Activated CD4-positive, alpha-beta T cell treated with anti-CD3 and anti-CD28 coated beads, Interleukin-2, amount 50 U/mL, for 24 hours (primary cell): ENCODE measurements at regions not wholly inside any gene's neighbourhood (a gene's known extent, or its start where the extent isn't known, plus 50 kb on each side); places are given as distances from the start of the nearest gene placed in this dataset.
A peak's percentile ranks its signal among the peaks of the same experiment; 100 is the strongest.
"Not testable (repeated sequence)": the region's sequence is repeated elsewhere in the genome, so short reads cannot be mapped to it uniquely, and the experiment has no call there.

ENCODE experiments used
- DNase-seq, 2 donors: peaks; one replicate each; pipeline ENCODE4 v3.0.0-alpha.2; 2020; ENCODE audit warnings: low read depth in 1 of 2, low spot score in 1 of 2

- no peak for DNase-seq
These were observed 83.3 kb upstream of the MED13L start for GRCh38 chr12:116360579-116361413.

DNA sequence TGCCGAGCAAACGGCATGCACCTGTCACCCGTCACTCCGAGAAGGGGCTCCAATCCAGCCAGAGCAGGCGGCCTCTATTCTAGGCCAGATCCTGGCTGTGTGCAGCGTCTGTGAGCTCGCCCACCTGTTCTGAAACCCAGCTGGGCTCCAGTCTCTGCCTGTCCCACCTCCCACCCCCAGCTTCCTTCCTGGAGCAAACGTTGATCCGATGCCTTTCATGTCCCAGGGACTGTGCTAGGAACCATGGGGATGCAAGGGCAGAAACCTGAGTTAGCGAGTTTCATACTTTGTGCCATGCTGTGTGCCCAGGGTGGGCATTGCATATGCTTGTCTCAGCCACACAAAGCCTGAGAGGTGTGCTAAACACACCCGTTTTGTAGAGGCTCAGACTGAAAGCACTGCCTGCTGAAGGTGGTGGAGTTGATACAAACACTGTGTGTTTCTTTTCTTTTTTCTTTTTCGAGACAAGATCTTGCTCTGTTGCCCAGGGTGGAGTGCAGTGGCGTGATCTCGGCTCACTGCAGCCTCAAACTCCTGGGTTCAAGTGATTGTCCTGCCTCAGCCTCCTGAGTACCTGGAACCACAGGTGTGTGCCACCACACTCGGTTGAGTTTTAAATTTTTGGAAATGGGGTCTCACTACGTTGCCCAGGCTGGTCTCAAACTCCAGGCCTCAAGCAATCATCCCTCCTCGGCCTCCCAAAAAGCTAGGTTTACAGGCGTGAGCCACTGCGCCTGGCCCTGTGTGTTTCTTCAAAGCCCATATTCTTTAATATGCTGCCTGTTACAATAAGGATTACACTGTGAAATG lies 84.1 kb upstream of the MED13L start:
- DNase-seq = no peak

DNA sequence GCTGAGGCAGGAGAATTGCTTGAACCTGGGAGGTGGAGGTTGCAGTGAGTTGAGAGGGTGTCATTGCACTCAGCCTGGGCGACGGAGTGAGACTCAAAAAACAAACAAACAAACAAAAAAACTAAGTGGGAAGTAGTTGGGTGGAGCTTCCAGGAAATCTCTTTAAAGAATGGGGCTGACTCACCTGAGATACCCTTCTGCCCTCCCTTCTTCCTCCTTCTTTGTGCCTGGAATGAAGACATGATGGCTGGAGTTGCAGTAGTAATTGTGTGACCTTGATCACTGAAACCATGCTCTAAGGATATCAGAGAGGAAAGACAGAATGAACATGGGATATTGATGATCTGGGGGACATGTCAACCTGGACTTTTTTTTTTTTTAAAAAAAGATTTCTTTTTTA lies 87.6 kb upstream of the MED13L start:
- no peak for DNase-seq

DNA sequence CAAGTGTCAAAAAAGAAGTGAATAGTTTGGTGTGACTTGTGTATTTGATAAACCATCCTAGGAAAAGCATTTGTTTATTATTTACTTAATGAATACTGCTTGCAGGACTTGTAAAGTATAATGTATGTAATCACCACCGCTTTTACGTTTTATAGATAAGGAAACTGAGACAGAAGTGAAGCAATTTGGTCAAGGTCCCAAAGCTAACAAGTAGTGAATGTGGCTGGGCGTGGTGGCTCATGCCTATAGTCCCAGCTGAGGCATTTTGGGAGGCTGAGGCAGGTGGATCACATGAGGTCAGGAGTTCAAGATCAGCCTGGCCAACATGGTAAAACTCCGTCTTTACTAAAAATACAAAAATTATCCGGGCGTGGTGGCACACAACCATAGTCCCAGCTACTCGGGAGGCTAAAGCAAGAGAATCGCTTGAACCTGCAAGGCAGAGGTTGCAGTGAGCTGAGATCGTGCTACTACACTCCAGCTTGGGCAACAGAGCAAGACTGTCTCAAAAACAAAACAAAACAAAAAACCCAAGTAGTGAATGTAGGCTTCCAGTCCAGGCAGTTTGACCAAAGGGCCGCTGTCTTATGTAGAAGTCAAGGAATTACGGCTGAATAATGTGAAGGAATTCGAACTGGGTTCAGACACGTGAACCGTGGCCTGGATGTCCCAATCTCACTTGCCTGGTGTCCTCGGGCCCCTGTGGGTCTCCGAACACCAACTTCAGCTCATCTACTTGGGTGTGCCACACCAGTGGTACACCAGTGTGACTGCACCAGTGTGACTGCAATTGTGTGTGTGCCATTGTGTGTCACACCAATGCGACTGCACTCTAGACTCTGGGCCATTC lies 88.3 kb upstream of the MED13L start:
- no peak for DNase-seq

- DNase-seq = no peak
These were observed 88.9 kb upstream of the MED13L start for GRCh38 chr12:116366456-116366776.

GRCh38 chr12:116366824-116367223 lies 89.3 kb upstream of the MED13L start:
- DNase-seq = no peak

- DNase-seq = no peak
These were observed 91.0 kb upstream of the MED13L start for GRCh38 chr12:116368196-116369194.

GRCh38 chr12:116370004-116370404 lies 92.5 kb upstream of the MED13L start:
- no peak for DNase-seq

DNA sequence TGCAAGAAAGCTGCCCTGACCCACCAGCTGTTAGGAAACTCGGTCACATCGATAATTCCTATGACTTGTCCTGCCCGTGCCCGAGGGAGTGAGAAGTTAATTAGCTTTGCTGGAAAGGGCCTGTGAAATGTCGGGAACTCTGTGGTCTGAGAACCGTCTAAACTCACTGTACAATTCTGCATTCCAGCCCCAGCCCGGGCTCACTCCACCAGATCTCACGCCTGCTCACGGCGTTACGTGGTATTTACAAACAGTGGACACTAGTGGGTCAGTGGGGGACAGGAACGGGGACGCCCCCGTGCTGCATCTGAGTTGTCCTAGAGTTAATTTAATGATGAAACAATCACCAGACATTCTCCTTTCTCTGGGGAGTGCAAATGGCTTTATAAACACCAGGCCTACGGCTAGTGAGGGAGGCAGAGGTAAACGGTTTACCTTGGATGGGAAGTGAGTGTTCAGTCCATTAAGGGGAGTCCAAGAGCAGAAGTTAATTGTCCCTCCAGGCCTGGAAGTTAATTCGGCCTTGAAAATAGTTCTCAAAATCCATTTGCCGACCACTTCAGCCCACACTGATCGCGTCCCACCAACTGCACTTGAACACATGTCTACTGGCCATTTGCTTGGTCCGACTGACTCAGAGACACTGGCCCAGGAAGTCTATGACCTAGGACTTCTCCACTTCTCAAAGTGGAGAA lies 93.5 kb upstream of the MED13L start:
- no peak for DNase-seq

GRCh38 chr12:116372815-116373214 lies 95.3 kb upstream of the MED13L start:
- DNase-seq = no peak

- DNase-seq = no peak
These were observed 96.2 kb upstream of the MED13L start for GRCh38 chr12:116373572-116374206.

DNA sequence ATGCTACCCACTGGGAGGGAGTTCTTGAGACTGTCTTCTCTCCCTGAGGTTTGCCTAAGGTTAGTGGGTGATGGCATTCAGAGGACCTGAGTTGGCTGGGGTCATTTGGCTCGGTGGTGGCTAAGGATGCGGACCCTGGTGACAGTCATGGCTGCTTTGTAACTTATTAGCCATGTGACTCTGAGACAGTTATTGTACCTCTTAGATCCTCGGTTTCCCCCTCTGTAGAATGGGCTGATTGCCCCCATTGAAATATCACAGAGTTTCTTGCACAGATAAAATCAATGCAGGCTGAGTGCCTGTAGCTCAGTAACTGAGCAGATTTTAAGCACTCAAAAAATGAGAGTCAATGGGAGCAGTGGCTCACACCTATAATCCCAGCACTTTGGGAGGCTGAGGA lies 96.7 kb upstream of the MED13L start:
- no peak for DNase-seq

DNA sequence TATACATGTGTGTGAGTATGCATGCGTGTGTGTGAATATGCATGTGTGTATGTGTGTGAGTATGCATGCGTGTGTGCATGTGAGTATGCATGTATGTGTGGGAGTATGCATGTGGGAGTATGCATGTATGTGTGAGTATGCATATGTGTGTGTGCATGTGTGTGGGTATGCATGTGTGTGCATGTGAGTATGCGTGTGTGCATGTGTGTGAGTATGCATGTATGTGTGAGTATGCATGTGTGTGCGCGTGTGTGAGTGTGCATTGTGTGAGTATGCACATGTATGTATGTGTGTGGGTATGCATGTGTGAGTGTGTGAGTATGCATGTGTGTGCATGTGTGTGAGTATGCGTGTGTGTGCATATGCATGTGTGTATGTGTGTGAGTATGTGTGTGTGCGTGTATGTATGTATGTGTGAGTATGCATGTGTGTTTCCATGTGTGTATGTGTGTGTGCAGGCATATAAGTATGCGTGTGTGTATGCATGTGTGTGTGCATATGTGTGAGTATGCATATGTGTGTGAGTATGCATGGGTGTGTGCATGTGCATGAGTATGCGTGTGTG lies 97.9 kb upstream of the MED13L start:
- DNase-seq = no peak

GRCh38 chr12:116376354-116377193 lies 99.1 kb upstream of the MED13L start:
- DNase-seq = peak in 1 of 2 donors; percentile 4

DNA sequence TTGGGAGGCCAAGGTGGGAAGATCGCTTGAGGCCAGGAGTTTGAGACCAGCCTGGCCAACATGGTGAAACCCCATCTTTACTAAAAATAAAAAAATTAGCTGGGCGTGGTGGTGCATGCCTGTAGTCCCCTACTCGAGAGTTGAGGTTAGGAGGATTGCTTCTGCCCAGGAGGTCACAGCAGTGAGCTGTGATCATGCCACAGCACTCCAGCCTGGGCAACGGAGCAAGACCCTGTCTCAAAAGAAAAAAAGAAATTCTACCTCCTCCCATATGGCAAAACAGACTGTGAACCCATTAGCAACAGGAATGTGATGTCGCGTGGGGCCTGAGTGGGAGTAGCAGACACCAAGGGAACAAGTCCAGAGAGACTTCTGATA lies 99.7 kb upstream of the MED13L start:
- DNase-seq = not testable (repeated sequence)

GRCh38 chr12:116378002-116378401 lies 100.5 kb upstream of the MED13L start:
- DNase-seq = no peak

GRCh38 chr12:116380108-116380507 lies 102.6 kb upstream of the MED13L start:
- DNase-seq = no peak

GRCh38 chr12:116380740-116381139 lies 103.2 kb upstream of the MED13L start:
- not testable (repeated sequence) for DNase-seq
